AG04449 (cell line): ENCODE measurements at regions not wholly inside any gene's neighbourhood (a gene's known extent, or its start where the extent isn't known, plus 50 kb on each side); places are given as distances from the start of the nearest gene placed in this dataset.
"Not testable (repeated sequence)": the region's sequence is repeated elsewhere in the genome, so short reads cannot be mapped to it uniquely, and the experiment has no call there.

Experiments
- CTCF ChIA-PET: fragments of 350-600 bp; formaldehyde crosslinking; extraction: SDS; loops from one replicate; lab custom pipeline; 2021; ENCODE audit warnings: antibody characterized with exemption; lab: Yijun Ruan, JAX
- POLR2A ChIA-PET: fragments of 400-600, 350-600 bp; formaldehyde crosslinking; extraction: SDS; loops from one replicate; lab custom pipeline; 2020; ENCODE audit warnings: antibody characterized with exemption, inconsistent platforms; lab: Yijun Ruan, JAX
- DNase-seq: peaks from one replicate; pipeline ENCODE4 v3.0.0-alpha.2; 2010; ENCODE audit warnings: low read depth, low spot score
- H3K4me3 ChIP-seq: 2 replicates; pipeline ENCODE4 v1.5.1; 2011; ENCODE audit warnings: low read depth, mild to moderate bottlenecking, control low read depth, low read length
- TF ChIP-seq, protein P1 (sequence below): IDR thresholded peaks from one replicate; pipeline ENCODE4 v1.5.1; 2011; ENCODE audit warnings: mild to moderate bottlenecking, moderate library complexity, low read length, control low read depth, inconsistent platforms; ENCODE audit not compliant: insufficient read depth; ENCODE audit errors: missing control alignments

DNA sequence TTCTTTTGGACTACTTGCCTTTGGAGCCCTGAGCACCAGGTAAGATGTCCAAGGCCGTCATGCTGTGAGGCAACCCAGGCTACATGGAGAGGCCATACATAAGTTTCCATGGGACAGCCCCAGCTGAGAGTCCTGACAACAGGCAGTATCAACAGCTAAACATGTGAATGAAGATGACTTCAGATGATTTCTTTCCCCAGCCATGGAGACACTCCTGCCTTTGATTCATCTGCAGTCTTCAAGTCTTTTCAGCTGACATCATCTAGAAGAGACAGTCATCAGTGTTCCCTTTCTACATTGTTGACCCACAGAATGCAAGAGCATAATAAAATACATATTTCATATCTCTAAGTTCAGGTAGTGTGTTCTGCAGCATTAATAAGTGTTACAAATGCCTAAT, 398.7 kb downstream of the BTG1 start:
- DNase-seq, result no peak
- ChIA-PET POLR2A (no interaction called here), CTCF (no interaction called here)
- TF ChIP-seq, protein P1, sequence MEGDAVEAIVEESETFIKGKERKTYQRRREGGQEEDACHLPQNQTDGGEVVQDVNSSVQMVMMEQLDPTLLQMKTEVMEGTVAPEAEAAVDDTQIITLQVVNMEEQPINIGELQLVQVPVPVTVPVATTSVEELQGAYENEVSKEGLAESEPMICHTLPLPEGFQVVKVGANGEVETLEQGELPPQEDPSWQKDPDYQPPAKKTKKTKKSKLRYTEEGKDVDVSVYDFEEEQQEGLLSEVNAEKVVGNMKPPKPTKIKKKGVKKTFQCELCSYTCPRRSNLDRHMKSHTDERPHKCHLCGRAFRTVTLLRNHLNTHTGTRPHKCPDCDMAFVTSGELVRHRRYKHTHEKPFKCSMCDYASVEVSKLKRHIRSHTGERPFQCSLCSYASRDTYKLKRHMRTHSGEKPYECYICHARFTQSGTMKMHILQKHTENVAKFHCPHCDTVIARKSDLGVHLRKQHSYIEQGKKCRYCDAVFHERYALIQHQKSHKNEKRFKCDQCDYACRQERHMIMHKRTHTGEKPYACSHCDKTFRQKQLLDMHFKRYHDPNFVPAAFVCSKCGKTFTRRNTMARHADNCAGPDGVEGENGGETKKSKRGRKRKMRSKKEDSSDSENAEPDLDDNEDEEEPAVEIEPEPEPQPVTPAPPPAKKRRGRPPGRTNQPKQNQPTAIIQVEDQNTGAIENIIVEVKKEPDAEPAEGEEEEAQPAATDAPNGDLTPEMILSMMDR, result no peak
- no peak overlapping the region for H3K4me3 ChIP-seq

DNA sequence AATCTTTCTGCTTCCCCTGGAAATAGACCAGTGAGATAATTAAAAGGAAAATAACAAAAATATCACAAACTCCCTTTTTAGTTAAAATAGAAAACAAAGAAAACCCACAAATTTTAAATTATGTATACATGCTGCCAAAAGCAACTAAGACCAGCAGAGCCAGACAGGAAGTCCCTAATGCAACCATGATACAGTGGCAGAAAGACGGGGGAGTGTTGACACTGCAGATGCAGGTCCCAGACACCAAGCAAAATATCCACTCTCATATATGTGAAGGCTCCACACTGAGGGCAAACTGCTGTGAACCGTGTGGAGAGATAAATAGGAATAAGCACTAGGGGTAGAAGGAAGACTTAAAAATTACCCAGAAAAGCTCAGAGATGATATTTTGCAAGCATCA, 401.0 kb downstream of the BTG1 start:
- TF ChIP-seq, protein P1, result no peak
- DNase-seq, result no peak
- POLR2A ChIA-PET, result no interaction called here
- no peak overlapping the region for H3K4me3 ChIP-seq
- CTCF ChIA-PET, result no interaction called here

DNA sequence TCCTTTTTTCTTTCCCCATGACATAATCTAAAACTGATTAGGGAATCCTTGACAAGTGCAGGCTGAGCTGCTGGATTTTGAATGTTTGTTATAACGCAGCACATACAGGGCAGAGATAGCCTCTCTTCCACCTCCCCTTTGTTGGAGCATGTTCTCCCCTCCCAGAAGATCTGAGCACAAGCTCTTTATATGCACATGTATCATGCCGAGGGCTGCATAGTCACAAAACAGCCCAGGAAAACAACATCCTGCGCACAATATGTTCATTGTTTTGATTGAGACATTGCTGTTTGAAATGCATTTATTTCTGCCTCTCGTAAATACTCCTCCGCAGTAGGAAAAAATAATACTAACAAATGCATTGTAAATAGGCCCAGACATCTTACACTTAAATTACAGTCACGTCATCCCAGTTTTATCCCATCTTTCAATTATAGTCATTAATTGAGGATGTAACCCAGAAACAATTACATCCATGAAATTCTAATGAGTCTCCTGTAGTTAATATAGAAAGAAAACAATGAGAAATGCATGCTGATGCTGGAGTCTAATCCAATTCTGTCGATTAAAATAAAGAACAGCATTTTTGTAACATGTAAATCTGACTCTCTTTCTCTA, 401.8 kb downstream of the BTG1 start:
- DNase-seq, result no peak
- TF ChIP-seq, protein P1, result no peak
- POLR2A ChIA-PET, result no interaction called here
- H3K4me3 ChIP-seq, result no peak overlapping the region
- CTCF ChIA-PET, result interaction anchor here (1.1 kb wide), 1 partner anchor 10 kb away, joined by 4 read pairs; no protein-coding TSS in a partner anchor

DNA sequence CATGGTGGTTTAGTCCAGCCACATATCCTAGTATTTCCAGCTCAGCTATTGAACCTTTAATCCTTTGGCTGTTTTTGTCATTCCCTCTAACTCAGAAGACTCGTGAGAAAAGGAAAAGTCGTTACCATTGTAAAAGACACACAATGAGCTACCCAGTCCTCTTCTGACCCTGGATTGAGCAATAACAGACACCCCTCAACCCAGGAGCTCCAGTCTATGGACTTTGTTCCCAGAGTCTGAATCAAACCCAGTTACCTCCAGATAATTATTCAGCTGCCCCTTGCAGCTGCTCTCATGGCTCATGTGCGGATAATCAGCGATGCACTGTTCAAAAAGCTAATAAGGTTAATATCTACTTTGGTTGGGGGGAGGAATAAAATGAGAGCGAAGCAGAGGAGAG, 402.4 kb downstream of the BTG1 start:
- DNase-seq, result no peak
- no peak overlapping the region for H3K4me3 ChIP-seq
- TF ChIP-seq, protein P1, result no peak
- ChIA-PET CTCF (interaction anchor here (0.9 to 1.1 kb wide), 2 partner anchors 11 to 166 kb away, joined by 3 to 4 read pairs; no protein-coding TSS in a partner anchor), POLR2A (no interaction called here)

DNA sequence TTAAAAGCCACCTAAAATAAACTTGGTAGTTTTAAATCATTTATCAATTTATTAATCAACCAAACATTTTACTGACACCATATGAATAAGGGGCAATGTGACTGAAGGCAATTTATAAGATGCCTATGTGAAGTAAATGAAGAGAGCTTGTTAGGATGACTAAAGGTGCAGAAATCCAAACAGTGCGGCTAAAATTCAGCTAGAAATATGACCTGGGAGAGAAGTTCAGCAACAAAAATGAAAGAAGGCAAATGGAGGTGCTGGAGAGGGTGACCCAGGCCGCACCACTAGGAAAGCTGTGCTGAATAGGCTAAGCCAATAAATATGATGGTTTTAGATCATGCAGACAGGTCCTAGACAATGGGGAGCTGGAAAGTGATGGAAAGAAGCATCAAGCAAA, 403.7 kb downstream of the BTG1 start:
- ChIA-PET CTCF (no interaction called here), POLR2A (no interaction called here)
- TF ChIP-seq, protein P1, result no peak

DNA sequence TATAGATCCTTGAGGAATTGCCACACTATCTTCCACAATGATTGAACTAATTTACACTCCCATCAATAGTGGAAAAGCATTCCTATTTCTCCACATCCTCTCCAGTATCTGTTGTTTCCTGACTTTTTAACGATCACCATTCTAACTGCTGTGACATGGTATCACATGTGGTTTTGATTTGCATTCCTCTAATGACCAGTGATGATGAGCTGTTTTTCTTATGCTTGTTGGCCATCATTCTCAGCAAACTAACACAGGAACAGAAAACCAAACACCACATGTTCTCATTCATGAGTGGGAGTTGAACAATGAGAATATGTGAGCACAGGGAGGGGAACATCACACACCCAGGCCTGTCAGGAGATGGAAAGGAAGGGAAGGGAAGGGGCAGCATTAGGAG, 411.8 kb downstream of the BTG1 start:
- POLR2A ChIA-PET, result not testable (repeated sequence)

More for the DNA sequence above, 403.7 kb downstream of the BTG1 start:
- DNase-seq, result no peak
- no peak overlapping the region for H3K4me3 ChIP-seq

DNA sequence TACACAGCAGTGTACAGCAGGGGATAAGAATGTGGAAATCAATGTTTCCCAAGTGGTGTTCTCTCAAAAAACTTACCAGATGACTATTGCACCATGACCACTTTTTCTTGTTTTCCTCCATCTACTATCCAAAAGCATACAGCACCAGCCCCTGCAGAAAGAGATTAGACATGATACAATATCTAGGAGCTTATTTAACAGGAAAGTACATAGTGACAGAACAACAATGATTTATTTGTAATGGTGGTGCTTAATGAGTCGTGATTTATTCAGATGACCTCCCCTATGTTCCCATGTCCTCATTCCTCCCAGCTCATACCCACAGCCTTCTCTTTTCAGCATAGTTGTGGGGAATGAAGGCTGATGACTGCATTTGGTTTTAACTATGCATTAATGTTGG, 413.6 kb downstream of the BTG1 start:
- H3K4me3 ChIP-seq, result no peak overlapping the region
- TF ChIP-seq, protein P1, result no peak
- CTCF ChIA-PET, result no interaction called here
- no peak for DNase-seq
- POLR2A ChIA-PET, result interaction anchor here (0.7 kb wide), 1 partner anchor 414 kb away, joined by 3 read pairs; the partner anchor contains the start of gene BTG1

More for the DNA sequence above, 411.8 kb downstream of the BTG1 start:
- DNase-seq, CTCF ChIA-PET, H3K4me3 ChIP-seq: not testable (repeated sequence)
